ENCODE measurements at regions not wholly inside any gene's neighbourhood (a gene's known extent, or its start where the extent isn't known, plus 50 kb on each side); places are given as distances from the start of the nearest gene placed in this dataset.

DNA sequence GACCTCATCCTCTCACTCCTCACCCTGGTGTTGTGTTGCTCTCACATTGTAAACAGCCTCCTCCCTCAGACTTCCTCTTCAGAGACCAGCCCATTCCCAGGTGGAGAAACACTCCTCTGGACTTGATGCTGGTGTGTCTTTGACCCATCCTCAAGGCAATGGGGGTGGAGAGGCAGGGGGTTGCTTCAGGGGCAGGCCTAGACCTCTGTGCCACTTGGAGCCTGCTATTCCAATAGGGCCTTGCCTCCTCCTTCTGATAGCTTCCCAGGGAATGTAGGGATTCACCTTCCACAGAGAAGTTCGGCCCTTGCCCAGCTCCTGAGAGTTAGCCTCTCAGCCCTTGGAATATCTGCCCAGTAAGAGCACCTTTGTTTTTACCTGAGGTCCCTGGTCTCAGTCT is 606.6 kb upstream of the CADM1 start:
- Mint-ChIP-seq H3K36me3 (ENCODE audit: low read depth) (peaks cover 7% of the 10 kb centered on the region), H3K27ac (no peak overlapping the region), H3K4me1 (peaks cover 5% of the 10 kb centered on the region), H3K27me3 (ENCODE audit: low read depth) (no peaks in the 10 kb centered on the region), H3K4me3 (no peak overlapping the region), H3K9me3 (peaks cover 15% of the 10 kb centered on the region)
- TF ChIP-seq, protein P1, sequence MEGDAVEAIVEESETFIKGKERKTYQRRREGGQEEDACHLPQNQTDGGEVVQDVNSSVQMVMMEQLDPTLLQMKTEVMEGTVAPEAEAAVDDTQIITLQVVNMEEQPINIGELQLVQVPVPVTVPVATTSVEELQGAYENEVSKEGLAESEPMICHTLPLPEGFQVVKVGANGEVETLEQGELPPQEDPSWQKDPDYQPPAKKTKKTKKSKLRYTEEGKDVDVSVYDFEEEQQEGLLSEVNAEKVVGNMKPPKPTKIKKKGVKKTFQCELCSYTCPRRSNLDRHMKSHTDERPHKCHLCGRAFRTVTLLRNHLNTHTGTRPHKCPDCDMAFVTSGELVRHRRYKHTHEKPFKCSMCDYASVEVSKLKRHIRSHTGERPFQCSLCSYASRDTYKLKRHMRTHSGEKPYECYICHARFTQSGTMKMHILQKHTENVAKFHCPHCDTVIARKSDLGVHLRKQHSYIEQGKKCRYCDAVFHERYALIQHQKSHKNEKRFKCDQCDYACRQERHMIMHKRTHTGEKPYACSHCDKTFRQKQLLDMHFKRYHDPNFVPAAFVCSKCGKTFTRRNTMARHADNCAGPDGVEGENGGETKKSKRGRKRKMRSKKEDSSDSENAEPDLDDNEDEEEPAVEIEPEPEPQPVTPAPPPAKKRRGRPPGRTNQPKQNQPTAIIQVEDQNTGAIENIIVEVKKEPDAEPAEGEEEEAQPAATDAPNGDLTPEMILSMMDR (IDR thresholded peaks at IDR 0.05; ENCODE audit: unreplicated experiment in 3 of 3): no peak

DNA sequence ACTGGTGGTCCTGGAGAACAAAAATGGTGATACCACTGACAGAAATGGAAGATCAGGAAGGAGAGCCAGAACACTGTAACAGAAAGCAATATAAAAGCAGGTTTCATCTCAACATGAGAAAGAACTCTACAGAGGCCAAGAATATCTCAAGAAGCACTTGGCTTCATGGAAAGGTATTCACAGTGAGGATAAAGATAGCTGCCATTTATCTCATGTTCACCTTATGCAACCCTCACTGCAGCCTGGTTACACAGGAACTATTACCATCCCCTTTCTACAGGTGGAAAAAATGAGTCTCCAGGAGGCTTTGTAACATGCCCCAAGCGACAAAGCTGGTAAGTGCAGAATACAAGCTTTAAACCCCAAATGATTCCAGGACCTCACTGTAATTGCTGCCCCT is 606.1 kb upstream of the CADM1 start:
- Mint-ChIP-seq H3K36me3 (ENCODE audit: low read depth) (peaks cover 7% of the 10 kb centered on the region), H3K4me3 (no peak overlapping the region), H3K9me3 (peaks cover 15% of the 10 kb centered on the region), H3K4me1 (peaks cover 5% of the 10 kb centered on the region), H3K27me3 (ENCODE audit: low read depth) (no peaks in the 10 kb centered on the region), H3K27ac (no peak overlapping the region)
- TF ChIP-seq, protein P1 (IDR thresholded peaks at IDR 0.05; ENCODE audit: unreplicated experiment in 3 of 3): no peak

DNA sequence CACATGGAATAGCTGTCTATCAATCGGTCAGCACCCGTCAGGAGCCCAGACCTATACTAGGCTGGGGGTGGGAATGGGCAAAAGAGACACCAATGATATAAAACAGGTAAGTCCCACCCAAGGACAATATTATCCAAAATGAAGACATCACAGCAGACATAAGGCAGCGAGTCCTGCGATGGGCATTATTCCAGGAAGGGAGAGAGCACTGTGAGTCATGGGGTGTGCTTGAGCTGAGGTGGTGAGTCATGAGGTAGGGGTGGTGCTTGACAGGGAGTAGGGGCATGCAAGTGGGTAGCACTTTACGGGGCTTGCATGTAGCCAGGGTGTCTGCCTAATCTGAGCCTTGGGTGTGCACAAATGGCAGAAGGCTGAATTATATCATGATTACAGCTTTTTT is 605.0 kb upstream of the CADM1 start:
- Mint-ChIP-seq H3K36me3 (ENCODE audit: low read depth) (peaks cover 4% of the 10 kb centered on the region), H3K4me3 (no peak overlapping the region), H3K9me3 (peaks cover 12% of the 10 kb centered on the region), H3K4me1 (peaks cover 5% of the 10 kb centered on the region), H3K27me3 (ENCODE audit: low read depth) (no peaks in the 10 kb centered on the region), H3K27ac (no peak overlapping the region)
- TF ChIP-seq, protein P1 (IDR thresholded peaks at IDR 0.05; ENCODE audit: unreplicated experiment in 3 of 3): no peak

DNA sequence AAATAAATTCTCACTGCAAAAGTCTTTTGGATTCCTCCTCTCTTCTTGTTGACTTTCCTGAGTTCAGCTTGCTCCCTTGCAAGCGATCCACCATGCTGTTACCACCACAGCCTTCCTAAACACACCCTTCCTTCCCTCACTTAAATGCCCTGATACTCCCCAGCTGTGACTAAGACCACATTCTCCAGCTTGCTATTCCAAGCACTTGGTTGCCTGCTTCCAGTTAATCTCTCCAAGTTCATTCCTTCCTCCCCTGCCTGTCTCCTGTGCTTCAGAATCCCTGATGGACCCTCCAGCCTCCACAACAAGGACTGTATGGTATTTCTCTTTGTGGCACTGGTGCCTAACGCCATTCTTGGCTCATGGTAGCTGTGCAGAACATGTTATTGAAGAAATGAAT is 603.9 kb upstream of the CADM1 start:
- Mint-ChIP-seq H3K4me1 (peaks cover 5% of the 10 kb centered on the region), H3K9me3 (peaks cover 7% of the 10 kb centered on the region), H3K27me3 (ENCODE audit: low read depth) (peaks cover 1% of the 10 kb centered on the region)

DNA sequence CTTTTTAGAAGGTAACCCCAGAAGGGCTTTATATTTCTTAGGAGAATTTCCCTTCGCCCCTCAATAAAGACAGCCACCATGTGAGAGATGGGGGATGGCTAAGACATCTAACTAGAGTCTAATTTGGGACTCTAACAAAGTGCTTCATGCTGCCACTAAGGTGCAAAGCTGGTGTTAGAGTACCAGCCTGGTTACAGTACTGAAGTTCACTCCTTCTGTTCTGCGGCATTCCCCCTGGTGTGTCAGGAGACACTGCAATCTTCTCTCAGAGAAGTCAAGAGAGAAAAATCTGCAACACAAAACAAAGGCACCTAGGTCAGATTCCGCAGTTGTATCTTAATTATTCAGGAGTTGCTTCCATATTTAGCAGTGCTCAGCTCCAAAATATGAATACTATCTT is 603.0 kb upstream of the CADM1 start:
- Mint-ChIP-seq H3K27ac (no peak overlapping the region), H3K4me3 (no peak overlapping the region), H3K9me3 (peaks cover 2% of the 10 kb centered on the region), H3K36me3 (ENCODE audit: low read depth) (no peaks in the 10 kb centered on the region), H3K27me3 (ENCODE audit: low read depth) (peaks cover 7% of the 10 kb centered on the region), H3K4me1 (peaks cover 5% of the 10 kb centered on the region)
- TF ChIP-seq, protein P1 (IDR thresholded peaks at IDR 0.05; ENCODE audit: unreplicated experiment in 3 of 3): no peak

More for the DNA sequence above, 603.9 kb upstream of the CADM1 start:
- H3K36me3 Mint-ChIP-seq (ENCODE audit: low read depth): no peaks in the 10 kb centered on the region
- H3K27ac Mint-ChIP-seq: no peak overlapping the region
- no peak overlapping the region for H3K4me3 Mint-ChIP-seq
- TF ChIP-seq, protein P1 (IDR thresholded peaks at IDR 0.05; ENCODE audit: unreplicated experiment in 3 of 3): no peak

DNA sequence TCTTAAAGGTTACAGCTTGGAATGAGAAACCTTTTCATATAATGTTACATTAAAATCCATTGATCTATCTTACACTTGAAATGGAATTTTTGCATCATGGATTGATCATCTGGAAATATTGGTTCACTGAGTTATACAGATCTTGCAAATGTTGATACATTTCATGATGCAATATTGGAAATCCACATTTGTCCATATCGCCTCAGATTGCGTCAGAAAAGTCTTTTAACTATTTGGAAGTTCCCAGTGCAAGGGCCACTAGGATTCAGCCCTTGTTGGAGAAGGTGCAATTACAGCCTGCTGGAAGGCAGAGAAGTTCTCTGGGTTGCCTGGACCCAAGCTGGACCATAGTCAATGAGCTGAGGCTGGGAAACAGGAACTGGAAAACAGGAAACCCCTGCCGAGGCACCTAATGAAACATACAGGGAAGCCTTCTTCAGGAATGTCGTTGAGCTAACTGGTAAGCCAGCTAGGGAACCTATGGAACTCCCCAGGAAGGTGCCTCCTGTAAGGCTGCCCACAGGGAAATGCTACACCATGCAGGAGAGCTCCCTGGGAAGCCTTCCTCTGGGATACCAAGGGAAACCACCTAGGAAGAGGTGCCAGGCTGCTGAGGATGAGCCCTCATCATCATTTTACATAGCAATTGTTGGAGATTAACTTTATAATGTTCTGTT is 600.4 kb upstream of the CADM1 start:
- Mint-ChIP-seq H3K27ac (no peak overlapping the region), H3K9me3 (no peaks in the 10 kb centered on the region), H3K36me3 (ENCODE audit: low read depth) (no peaks in the 10 kb centered on the region), H3K4me1 (peaks cover 5% of the 10 kb centered on the region), H3K4me3 (no peak overlapping the region), H3K27me3 (ENCODE audit: low read depth) (peaks cover 15% of the 10 kb centered on the region)
- TF ChIP-seq, protein P1 (IDR thresholded peaks at IDR 0.05; ENCODE audit: unreplicated experiment in 3 of 3): no peak
